Glutamatergic neuron (in vitro differentiated cells): ENCODE measurements at regions not wholly inside any gene's neighbourhood (a gene's known extent, or its start where the extent isn't known, plus 50 kb on each side); places are given as distances from the start of the nearest gene placed in this dataset.

ENCODE experiments used
- DNase-seq: peaks from one replicate; pipeline ENCODE4 v3.0.0; 2022
- H3K27ac Mint-ChIP-seq: one replicate; pipeline ENCODE4 v1.8.0; 2020; ENCODE audit warnings: mild to moderate bottlenecking, mixed read lengths, inconsistent platforms; ENCODE audit not compliant: unreplicated experiment
- H3K27me3 Mint-ChIP-seq: one replicate; pipeline ENCODE4 v1.8.0; 2020; ENCODE audit warnings: mild to moderate bottlenecking, moderate library complexity, mixed read lengths, inconsistent platforms; ENCODE audit not compliant: unreplicated experiment
- H3K36me3 Mint-ChIP-seq: one replicate; pipeline ENCODE4 v1.8.0; 2020; ENCODE audit warnings: mild to moderate bottlenecking, mixed read lengths, inconsistent platforms; ENCODE audit not compliant: unreplicated experiment
- H3K4me1 Mint-ChIP-seq: one replicate; pipeline ENCODE4 v1.8.0; 2020; ENCODE audit warnings: mild to moderate bottlenecking, low read depth, mixed read lengths, inconsistent platforms; ENCODE audit not compliant: unreplicated experiment
- H3K4me3 Mint-ChIP-seq: one replicate; pipeline ENCODE4 v1.8.0; 2020; ENCODE audit warnings: mild to moderate bottlenecking, mixed read lengths, inconsistent platforms; ENCODE audit not compliant: unreplicated experiment
- H3K9me3 Mint-ChIP-seq: one replicate; pipeline ENCODE4 v1.8.0; 2020; ENCODE audit warnings: mild to moderate bottlenecking, moderate library complexity, mixed read lengths, inconsistent platforms; ENCODE audit not compliant: unreplicated experiment
- TF ChIP-seq, protein P1 (sequence below): fragments of 200-600 bp; sonication (generic); IDR thresholded peaks from one replicate; pipeline ENCODE4 v1.5.0; 2021; ENCODE audit not compliant: partially characterized antibody, unreplicated experiment

DNA sequence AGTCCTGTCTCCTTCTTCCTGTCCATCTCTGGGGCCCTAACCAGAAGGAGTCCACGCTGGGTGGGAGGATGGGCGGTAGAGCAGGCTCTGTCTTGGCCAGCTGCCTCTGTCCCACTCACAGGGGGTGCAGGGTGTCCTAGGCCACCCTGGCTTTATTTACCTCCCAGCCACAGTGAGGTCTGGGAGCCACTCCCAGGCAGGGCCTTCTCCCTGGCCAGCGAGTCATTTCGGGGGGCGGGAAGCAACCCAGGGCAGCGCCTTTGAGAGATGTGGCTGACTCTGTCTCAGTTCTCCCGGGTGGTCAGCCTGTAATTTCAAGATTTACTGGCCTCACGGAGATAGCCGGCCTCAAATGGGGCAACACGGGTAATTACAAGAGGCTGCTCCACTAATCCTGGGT, 67.4 kb upstream of the PTCH1 start:
- TF ChIP-seq, protein P1, sequence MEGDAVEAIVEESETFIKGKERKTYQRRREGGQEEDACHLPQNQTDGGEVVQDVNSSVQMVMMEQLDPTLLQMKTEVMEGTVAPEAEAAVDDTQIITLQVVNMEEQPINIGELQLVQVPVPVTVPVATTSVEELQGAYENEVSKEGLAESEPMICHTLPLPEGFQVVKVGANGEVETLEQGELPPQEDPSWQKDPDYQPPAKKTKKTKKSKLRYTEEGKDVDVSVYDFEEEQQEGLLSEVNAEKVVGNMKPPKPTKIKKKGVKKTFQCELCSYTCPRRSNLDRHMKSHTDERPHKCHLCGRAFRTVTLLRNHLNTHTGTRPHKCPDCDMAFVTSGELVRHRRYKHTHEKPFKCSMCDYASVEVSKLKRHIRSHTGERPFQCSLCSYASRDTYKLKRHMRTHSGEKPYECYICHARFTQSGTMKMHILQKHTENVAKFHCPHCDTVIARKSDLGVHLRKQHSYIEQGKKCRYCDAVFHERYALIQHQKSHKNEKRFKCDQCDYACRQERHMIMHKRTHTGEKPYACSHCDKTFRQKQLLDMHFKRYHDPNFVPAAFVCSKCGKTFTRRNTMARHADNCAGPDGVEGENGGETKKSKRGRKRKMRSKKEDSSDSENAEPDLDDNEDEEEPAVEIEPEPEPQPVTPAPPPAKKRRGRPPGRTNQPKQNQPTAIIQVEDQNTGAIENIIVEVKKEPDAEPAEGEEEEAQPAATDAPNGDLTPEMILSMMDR, result no peak
- Mint-ChIP-seq H3K27me3 (peaks cover 2% of the 10 kb centered on the region), H3K4me3 (no peak overlapping the region), H3K27ac (no peak overlapping the region), H3K9me3 (peaks cover 4% of the 10 kb centered on the region), H3K36me3 (no peaks in the 10 kb centered on the region), H3K4me1 (no peaks in the 10 kb centered on the region)
- no peak for DNase-seq

DNA sequence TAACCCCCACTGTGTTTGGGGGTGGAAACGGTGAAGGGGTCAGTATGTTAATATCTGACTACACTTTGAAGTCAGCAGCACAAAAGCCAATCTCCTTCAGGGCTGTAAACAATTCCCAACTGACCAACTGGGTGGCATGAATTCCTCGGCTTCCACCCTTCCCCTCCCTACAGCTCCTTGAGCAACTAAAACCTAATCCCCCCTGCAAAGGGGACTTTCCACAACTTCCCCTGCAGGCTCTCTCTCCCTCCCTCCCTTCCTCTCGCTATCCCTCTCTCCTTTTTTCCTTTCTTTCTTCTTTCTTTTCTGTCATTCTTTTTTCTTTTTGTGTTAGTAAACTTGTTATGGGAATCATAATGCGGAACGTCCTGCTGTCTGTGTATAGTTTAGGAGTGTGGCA, 65.1 kb upstream of the PTCH1 start:
- H3K36me3 Mint-ChIP-seq, result no peaks in the 10 kb centered on the region
- H3K4me3 Mint-ChIP-seq, result no peak overlapping the region
- DNase-seq, result no peak
- H3K27me3 Mint-ChIP-seq, result peaks cover 6% of the 10 kb centered on the region
- no peaks in the 10 kb centered on the region for H3K4me1 Mint-ChIP-seq
- H3K27ac Mint-ChIP-seq, result no peak overlapping the region
- H3K9me3 Mint-ChIP-seq, result peaks cover 9% of the 10 kb centered on the region
- TF ChIP-seq, protein P1, result no peak

DNA sequence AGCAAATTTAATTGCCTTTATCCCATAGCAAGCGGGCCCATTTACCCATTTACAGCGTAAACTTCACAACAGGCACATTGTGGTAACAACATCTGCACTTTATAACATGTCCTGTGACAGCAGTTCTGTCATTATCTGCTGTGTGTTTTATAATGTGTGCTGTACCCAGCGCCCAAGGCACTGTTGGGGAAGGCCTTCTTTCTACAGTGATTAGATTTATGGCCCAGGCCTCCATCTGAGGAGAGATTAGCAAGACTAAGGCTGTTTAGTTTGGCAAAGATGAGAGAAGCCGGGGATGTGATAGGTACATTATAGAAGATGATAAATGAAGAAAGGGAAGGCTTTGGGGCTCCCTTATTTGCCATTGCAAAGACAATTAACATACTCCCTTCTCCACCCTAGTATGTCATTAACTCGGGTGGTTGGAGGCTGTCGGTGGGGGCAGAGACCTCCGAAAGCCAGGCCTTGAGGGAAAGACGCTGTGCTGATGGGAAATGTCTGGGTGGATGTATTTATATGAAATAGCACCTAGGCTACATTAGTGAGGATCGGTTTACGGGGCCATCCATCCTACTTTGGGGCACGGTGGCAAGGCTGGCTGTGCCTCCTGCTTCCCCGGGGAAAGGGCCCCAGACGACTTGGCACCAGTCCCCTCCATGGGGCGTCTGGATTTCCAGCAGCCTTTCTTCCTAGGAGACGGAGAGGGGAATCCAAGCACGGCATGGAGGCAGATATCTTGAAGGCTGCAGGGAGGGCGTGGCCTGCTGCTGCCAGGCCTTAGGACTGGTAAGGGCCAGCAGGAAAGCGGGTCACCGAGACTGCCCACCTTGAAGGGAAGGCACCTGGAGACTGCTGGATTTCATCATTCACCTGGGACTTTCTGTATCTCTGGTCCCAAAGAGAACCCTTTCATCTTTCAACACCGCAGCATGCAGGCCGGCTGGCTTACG, 64.3 kb upstream of the PTCH1 start:
- peaks cover 9% of the 10 kb centered on the region for H3K9me3 Mint-ChIP-seq
- peaks cover 3% of the 10 kb centered on the region for H3K36me3 Mint-ChIP-seq
- TF ChIP-seq, protein P1, result no peak
- H3K4me1 Mint-ChIP-seq, result no peaks in the 10 kb centered on the region
- no peak for DNase-seq
- H3K27ac Mint-ChIP-seq, result no peak overlapping the region
- H3K27me3 Mint-ChIP-seq, result peaks cover 6% of the 10 kb centered on the region
- no peak overlapping the region for H3K4me3 Mint-ChIP-seq

DNA sequence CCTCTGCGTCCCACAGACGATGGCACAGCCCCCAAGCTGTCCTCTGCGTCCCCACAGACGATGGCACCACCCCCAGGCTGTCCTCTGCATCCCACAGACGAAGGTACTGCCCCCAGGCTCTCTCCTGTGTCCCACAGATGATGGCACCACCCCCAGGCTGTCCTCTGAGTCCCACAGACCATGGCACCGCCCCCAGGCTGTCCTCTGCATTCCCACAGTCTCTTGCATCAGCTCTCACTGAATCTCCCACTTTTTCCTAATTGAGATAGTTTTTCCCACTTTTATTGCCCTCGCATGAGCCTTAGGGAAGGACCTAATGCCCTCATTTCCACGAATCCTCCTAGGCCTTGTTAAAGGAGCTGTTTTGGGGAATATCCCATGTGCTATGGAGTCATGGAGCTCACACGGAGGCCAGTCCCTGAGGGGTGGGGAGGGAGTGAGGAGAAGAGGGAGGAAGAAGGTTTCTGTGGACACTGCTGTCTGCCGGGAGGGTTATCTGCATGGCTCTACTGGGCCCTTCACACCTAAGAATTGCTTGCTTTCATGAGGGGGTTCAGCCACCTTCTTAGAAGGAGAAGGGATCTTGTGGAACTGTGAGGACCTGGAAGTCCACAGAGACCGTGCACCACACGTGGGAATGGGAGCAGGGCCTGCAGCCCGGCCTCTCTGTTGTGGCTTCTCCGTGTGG, 58.2 kb upstream of the PTCH1 start:
- H3K36me3 Mint-ChIP-seq, result peaks cover 5% of the 10 kb centered on the region
- peaks cover 8% of the 10 kb centered on the region for H3K9me3 Mint-ChIP-seq
- TF ChIP-seq, protein P1, result no peak
- no peak overlapping the region for H3K27ac Mint-ChIP-seq
- H3K4me3 Mint-ChIP-seq, result no peak overlapping the region
- H3K4me1 Mint-ChIP-seq, result no peaks in the 10 kb centered on the region
- DNase-seq, result no peak
- peaks cover 9% of the 10 kb centered on the region for H3K27me3 Mint-ChIP-seq

DNA sequence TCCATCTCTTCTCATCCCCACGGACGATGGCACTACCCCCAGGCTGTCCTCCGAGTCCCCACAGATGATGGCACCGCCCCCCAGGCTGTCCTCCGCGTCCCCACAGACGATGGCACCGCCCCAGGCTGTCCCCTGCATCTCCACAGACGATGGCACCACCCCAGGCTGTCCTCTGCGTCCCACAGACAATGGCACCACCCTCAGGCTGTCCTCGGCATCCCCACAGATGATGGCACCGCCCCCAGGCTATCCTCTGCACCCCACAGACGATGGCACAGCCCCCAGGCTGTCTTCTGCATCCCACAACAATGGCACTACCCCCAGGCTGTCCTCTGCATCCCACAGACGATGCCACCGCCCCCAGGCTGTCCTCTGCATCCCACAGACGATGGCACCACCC, 57.4 kb upstream of the PTCH1 start:
- H3K4me3 Mint-ChIP-seq, result no peak overlapping the region
- H3K9me3 Mint-ChIP-seq, result peaks cover 8% of the 10 kb centered on the region
- peaks cover 9% of the 10 kb centered on the region for H3K27me3 Mint-ChIP-seq
- TF ChIP-seq, protein P1, result no peak
- H3K4me1 Mint-ChIP-seq, result no peaks in the 10 kb centered on the region
- H3K27ac Mint-ChIP-seq, result no peak overlapping the region
- H3K36me3 Mint-ChIP-seq, result peaks cover 5% of the 10 kb centered on the region
- DNase-seq, result no peak
